GM12874 (cell line): ENCODE measurements at regions not wholly inside any gene's neighbourhood (a gene's known extent, or its start where the extent isn't known, plus 50 kb on each side); places are given as distances from the start of the nearest gene placed in this dataset.

Source experiments
- TF ChIP-seq, protein P1 (sequence below): IDR thresholded peaks from 2 replicates; pipeline ENCODE4 v1.5.1; 2011; ENCODE audit warnings: low read depth, mild to moderate bottlenecking, control low read depth, low read length, moderate library complexity; ENCODE audit not compliant: insufficient read depth

DNA sequence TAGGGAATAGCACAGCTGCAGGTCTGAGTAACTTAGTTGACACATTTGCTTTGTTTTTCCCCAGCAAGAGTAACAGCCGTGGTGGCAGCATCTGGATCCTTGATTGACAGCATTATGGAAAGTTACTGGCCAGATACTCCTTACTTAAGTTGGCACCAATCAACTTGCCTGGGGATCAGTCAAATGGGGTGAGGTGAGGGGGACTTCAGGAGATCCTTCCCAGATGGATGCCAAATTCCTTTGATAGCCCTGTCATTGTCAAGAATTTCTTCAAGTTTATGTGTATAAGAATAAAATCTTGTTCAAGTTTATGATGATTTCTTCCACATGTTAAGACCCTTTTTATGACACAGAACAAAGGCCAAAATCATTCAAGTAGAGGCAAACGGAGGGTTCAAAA lies 618.4 kb downstream of the SLC6A15 start:
- TF ChIP-seq, protein P1, sequence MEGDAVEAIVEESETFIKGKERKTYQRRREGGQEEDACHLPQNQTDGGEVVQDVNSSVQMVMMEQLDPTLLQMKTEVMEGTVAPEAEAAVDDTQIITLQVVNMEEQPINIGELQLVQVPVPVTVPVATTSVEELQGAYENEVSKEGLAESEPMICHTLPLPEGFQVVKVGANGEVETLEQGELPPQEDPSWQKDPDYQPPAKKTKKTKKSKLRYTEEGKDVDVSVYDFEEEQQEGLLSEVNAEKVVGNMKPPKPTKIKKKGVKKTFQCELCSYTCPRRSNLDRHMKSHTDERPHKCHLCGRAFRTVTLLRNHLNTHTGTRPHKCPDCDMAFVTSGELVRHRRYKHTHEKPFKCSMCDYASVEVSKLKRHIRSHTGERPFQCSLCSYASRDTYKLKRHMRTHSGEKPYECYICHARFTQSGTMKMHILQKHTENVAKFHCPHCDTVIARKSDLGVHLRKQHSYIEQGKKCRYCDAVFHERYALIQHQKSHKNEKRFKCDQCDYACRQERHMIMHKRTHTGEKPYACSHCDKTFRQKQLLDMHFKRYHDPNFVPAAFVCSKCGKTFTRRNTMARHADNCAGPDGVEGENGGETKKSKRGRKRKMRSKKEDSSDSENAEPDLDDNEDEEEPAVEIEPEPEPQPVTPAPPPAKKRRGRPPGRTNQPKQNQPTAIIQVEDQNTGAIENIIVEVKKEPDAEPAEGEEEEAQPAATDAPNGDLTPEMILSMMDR = no peak

DNA sequence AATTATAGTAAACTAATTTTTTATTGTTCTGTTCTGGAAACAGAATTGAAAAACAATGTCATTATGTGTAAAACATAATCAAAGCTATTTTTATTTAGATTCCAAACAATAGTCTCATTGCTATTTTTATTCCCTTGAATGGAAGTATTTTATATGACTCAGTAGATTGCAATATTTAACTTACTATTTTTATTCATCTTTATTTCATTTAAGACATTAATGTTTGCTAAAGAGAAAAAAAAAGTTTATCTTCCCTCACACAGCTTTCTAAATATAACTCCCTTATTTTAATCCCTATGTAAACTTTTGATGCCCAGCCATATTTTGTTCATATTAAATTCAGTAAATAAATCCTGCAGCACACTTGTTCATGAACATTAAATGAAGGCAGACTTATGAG lies 622.4 kb downstream of the SLC6A15 start:
- TF ChIP-seq, protein P1 = no peak

DNA sequence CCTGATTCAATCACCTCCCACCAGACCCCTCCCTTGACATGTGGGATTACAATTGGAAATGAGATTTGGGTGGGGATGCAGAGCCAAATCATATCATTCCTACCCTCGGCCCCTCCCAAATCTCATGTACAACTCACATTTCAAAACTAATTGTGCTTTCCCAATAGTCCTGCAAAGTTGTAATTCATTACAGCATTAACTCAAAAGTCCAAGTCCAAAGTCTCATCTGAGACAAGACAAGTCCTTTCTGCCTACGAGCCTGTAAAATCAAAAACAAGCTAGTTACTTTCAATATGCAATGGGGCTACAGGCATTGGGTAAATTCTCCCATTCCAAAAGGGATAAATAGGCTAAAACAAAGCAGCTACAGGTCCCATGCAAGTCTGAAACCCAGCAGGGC lies 634.6 kb downstream of the SLC6A15 start:
- TF ChIP-seq, protein P1 = no peak

DNA sequence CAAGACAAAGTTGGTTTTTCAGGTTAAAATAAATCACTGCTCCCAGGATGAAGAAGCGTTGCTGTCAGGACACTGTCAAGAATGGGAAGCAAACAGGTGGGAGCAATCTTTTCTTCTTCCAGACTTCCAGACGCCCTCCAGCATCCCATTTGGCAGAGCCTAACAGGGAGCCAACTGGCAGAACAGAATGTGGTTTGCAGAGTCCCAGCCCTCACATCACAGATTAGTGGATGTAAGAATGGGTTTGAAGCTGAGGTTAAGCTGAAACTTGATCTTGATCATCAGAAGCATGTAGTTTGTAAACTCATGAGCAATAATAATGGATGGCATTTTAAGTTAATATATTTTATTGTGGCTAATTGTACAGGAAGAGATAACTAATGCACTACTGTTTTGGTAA lies 636.4 kb downstream of the SLC6A15 start:
- TF ChIP-seq, protein P1 = no peak

DNA sequence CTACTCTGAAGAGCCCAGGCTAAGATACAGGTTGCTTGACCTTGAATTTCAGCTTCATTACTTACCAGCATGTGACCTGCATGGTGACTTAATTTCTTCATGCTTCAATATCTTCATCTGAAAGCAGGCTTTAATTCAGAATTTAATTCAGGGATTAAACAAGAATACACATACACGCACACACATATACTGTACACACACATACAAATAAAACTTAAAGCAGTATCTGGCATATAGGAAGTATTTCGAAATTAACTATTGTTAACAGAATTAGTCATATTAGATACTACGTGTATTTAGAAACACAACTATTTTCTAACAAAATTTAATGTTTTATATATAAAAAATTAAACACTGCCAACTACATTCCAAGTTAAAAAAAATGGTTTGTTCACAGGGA lies 640.3 kb downstream of the SLC6A15 start:
- TF ChIP-seq, protein P1 = no peak

DNA sequence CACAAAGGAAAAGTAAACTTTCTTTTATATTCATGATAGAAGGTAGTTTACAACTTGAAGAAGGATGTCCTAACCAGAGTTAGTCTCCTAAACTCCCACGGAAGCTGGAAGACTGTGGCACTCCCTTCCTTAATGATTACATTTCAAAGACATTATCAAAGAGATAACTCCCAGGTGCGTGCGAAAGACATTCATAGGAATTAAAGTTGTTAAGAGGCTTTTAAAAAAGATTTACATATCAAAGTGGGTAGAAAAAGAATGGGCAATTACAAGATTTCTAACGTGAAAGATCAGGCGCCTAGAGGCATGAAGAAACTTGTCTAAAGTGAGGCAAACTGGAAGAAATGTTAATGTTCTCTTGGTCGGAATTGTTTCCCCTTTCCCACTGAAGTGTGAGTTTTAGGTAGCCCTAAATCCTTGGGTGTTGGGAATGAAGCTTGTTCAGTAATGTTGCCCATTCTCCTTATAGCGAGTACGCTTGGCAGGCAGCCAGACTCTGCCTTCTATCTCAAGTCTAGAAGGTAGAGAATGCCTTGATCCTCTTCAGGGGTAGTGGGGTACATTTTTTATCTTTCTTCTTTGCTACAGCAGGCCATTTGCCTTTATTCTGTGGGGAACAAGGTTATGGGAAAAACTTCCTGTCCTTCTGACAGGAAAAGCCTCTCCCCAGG lies 642.0 kb downstream of the SLC6A15 start:
- TF ChIP-seq, protein P1 = no peak

DNA sequence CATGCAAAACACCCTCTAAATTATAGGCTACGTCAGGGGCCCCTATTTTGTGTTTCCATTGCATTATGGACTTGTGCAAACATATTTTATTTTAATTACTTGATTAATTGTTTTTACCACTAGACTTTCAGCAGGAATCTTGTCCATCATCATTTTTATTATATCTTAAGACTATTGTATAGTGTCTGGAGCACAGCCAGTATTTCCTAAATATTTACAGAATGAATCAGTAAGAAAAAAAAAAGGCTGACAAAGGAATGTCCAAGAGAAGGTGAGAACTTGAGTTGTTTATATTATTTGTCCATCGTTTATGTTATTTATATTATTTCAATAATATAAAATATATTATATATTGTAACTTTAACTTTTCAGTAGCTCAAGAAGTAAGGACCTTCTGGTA lies 664.7 kb downstream of the SLC6A15 start:
- TF ChIP-seq, protein P1 = no peak
